Gastrocnemius medialis (tissue), 4 donors: ENCODE measurements at regions not wholly inside any gene's neighbourhood (a gene's known extent, or its start where the extent isn't known, plus 50 kb on each side); places are given as distances from the start of the nearest gene placed in this dataset.

Source experiments
- POLR2A ChIP-seq, 2 donors: fragments of 450-650 bp; IDR thresholded peaks; one replicate each; pipeline ENCODE4 v1.6.1; 2017; ENCODE audit warnings: antibody characterized with exemption in 2 of 2, mild to moderate bottlenecking in 2 of 2, moderate library complexity in 2 of 2
- TF ChIP-seq, protein P1 (sequence below), 5 experiments: fragments of 450-650 bp in 3 of 5; fragments of 200-600 bp in 2 of 5; sonication (generic) in 2 of 5; IDR thresholded peaks in 4 of 5; conservative IDR thresholded peaks in 1 of 5; 1 replicate in 4 of 5; 2 replicates in 1 of 5; pipeline ENCODE4 v1.5.1; 2016 to 2019; ENCODE audit warnings: antibody characterized with exemption in 5 of 5, mild to moderate bottlenecking in 3 of 5, moderate library complexity in 3 of 5

GRCh38 chr15:95604634-95605036, 725.9 kb upstream of the NR2F2 start:
- TF ChIP-seq, protein P1, sequence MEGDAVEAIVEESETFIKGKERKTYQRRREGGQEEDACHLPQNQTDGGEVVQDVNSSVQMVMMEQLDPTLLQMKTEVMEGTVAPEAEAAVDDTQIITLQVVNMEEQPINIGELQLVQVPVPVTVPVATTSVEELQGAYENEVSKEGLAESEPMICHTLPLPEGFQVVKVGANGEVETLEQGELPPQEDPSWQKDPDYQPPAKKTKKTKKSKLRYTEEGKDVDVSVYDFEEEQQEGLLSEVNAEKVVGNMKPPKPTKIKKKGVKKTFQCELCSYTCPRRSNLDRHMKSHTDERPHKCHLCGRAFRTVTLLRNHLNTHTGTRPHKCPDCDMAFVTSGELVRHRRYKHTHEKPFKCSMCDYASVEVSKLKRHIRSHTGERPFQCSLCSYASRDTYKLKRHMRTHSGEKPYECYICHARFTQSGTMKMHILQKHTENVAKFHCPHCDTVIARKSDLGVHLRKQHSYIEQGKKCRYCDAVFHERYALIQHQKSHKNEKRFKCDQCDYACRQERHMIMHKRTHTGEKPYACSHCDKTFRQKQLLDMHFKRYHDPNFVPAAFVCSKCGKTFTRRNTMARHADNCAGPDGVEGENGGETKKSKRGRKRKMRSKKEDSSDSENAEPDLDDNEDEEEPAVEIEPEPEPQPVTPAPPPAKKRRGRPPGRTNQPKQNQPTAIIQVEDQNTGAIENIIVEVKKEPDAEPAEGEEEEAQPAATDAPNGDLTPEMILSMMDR (IDR thresholded peaks at IDR 0.05 in 4 of 5, conservative IDR thresholded peaks at IDR 0.05 in 1 of 5) = no peak
- no peak for TF ChIP-seq POLR2A (IDR thresholded peaks at IDR 0.05)
